Neural crest cell (in vitro differentiated cells): ENCODE measurements at regions not wholly inside any gene's neighbourhood (a gene's known extent, or its start where the extent isn't known, plus 50 kb on each side); places are given as distances from the start of the nearest gene placed in this dataset.
A peak's percentile ranks its signal among the peaks of the same experiment; 100 is the strongest.

Experiments used
- DNase-seq: peaks from one replicate; pipeline ENCODE4 v3.0.0; 2021; ENCODE audit warnings: low read depth, mixed read lengths, low spot score
- H3K27ac Mint-ChIP-seq: one replicate; pipeline ENCODE4 v1.8.0; 2021; ENCODE audit warnings: mild to moderate bottlenecking, mixed read lengths; ENCODE audit not compliant: unreplicated experiment
- H3K27me3 Mint-ChIP-seq: 2 replicates; pipeline ENCODE4 v1.8.0; 2021; ENCODE audit warnings: low read depth, mild to moderate bottlenecking, mixed read lengths
- H3K36me3 Mint-ChIP-seq: 2 replicates; pipeline ENCODE4 v1.8.0; 2021; ENCODE audit warnings: low read depth, mild to moderate bottlenecking, mixed read lengths
- H3K4me1 Mint-ChIP-seq: 2 replicates; pipeline ENCODE4 v1.8.0; 2021; ENCODE audit warnings: mixed read lengths
- H3K4me3 Mint-ChIP-seq: one replicate; pipeline ENCODE4 v1.8.0; 2021; ENCODE audit warnings: mild to moderate bottlenecking, mixed read lengths
- H3K9me3 Mint-ChIP-seq: 2 replicates; pipeline ENCODE4 v1.8.0; 2021; ENCODE audit warnings: mixed read lengths
- CTCF ChIP-seq: fragments of 200-600 bp; sonication (generic); conservative IDR thresholded peaks from 2 replicates; pipeline ENCODE4 v1.5.0; 2021; ENCODE audit warnings: antibody characterized with exemption, mild to moderate bottlenecking

- DNase-seq, result no peak
- Mint-ChIP-seq H3K27ac (no peak overlapping the region), H3K36me3 (peaks cover 5% of the 10 kb centered on the region), H3K9me3 (peaks cover 20% of the 10 kb centered on the region), H3K4me3 (no peak overlapping the region), H3K4me1 (no peaks in the 10 kb centered on the region), H3K27me3 (no peaks in the 10 kb centered on the region)
- TF ChIP-seq CTCF, result no peak
Measured at GRCh38 chr4:181909368-181909767, 333.8 kb upstream of the TENM3 start.

GRCh38 chr4:181911420-181911819 lies 331.8 kb upstream of the TENM3 start:
- DNase-seq, result no peak
- Mint-ChIP-seq H3K27me3 (no peaks in the 10 kb centered on the region), H3K9me3 (peaks cover 16% of the 10 kb centered on the region), H3K27ac (no peak overlapping the region), H3K4me1 (no peaks in the 10 kb centered on the region), H3K4me3 (no peak overlapping the region), H3K36me3 (peaks cover 6% of the 10 kb centered on the region)
- no peak for TF ChIP-seq CTCF

GRCh38 chr4:181933471-181933870 lies 309.7 kb upstream of the TENM3 start:
- Mint-ChIP-seq H3K9me3 (peaks cover 9% of the 10 kb centered on the region), H3K4me3 (no peak overlapping the region), H3K4me1 (peaks cover 22% of the 10 kb centered on the region), H3K36me3 (peaks cover 18% of the 10 kb centered on the region), H3K27me3 (no peaks in the 10 kb centered on the region), H3K27ac (no peak overlapping the region)
- no peak for DNase-seq
- TF ChIP-seq CTCF, result no peak

GRCh38 chr4:181938631-181939030 lies 304.6 kb upstream of the TENM3 start:
- no peak for TF ChIP-seq CTCF
- Mint-ChIP-seq H3K9me3 (no peaks in the 10 kb centered on the region), H3K4me3 (no peak overlapping the region), H3K27me3 (no peaks in the 10 kb centered on the region), H3K36me3 (no peaks in the 10 kb centered on the region), H3K4me1 (peaks cover 35% of the 10 kb centered on the region), H3K27ac (no peak overlapping the region)
- no peak for DNase-seq

DNA sequence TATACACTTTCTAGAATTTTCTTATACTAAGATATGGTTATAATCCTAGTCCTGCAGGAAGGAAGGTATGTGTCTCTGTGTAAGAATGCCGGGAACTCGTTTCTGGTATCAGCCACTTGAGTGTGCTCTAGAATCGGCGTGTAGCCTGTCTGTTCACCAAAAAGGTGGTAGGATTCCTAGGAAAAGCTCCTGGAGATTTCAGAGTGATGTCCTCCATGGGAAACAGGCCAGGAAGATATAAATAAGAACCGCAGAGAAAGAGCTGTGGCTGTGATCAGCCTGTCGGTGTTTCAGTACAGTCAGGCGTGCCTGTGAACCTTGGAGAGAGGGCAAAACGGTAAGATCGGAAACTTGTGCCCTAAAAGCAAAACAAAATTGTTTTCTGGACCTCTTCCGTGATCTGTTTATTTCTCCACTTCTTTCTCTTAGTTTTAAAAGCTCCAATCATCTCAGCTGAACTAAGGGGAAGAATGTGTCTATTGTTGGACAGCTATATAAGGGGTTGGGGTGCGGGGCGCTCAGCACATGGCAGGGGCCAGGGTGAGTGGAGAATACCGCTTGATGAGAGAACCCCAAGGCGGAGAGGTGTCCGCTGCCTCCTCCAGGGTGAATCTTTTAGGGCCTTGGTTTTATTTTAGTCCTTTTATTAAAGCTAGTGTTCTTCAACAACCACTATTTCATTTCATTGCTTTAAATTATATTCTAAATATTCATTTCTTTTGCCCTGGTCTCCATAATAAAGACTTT lies 303.8 kb upstream of the TENM3 start:
- DNase-seq, result no peak
- Mint-ChIP-seq H3K36me3 (no peaks in the 10 kb centered on the region), H3K4me1 (peaks cover 30% of the 10 kb centered on the region), H3K4me3 (peak overlapping the region; percentile 10), H3K9me3 (no peaks in the 10 kb centered on the region), H3K27ac (peak overlapping the region; percentile 89), H3K27me3 (no peaks in the 10 kb centered on the region)
- TF ChIP-seq CTCF, result no peak
